PC-9 (cell line): ENCODE measurements at regions not wholly inside any gene's neighbourhood (a gene's known extent, or its start where the extent isn't known, plus 50 kb on each side); places are given as distances from the start of the nearest gene placed in this dataset.

Experiments
- BruUV-seq: library from RNA; stranded (reverse); fragments of 400-500 nt; replicated peaks from 2 replicates; lab custom pipeline; 2021; lab: Mats Ljungman, UMichigan
- CTCF ChIA-PET: fragments of 300-600 bp; sonication (Branson Sonifier 250); formaldehyde crosslinking; loops from one replicate; lab custom pipeline; 2022; ENCODE audit warnings: antibody characterized with exemption; lab: Charles Lee
- POLR2A ChIA-PET: fragments of 300-600 bp; sonication (Branson Sonifier 250); formaldehyde crosslinking; loops from one replicate; lab custom pipeline; 2022; ENCODE audit warnings: antibody characterized with exemption; ENCODE audit not compliant: unreplicated experiment; lab: Charles Lee
- DNase-seq, 2 experiments: peaks; one replicate each; pipeline versions ENCODE4 v3.0.0 to v3.0.0-alpha.2; 2015 to 2022; ENCODE audit warnings: mixed read lengths in 1 of 2
- H2AFZ ChIP-seq: fragments of 200-600 bp; sonication (generic); 2 replicates; pipeline ENCODE4 v1.8.1; 2017; ENCODE audit warnings: antibody characterized with exemption
- H3F3A ChIP-seq: fragments of 200-600 bp; sonication (generic); 2 replicates; pipeline ENCODE4 v1.8.1; 2017; ENCODE audit warnings: antibody characterized with exemption, mild to moderate bottlenecking, low read depth; ENCODE audit not compliant: insufficient read depth
- H3K27ac ChIP-seq: fragments of 200-600 bp; sonication (generic); 2 replicates; pipeline ENCODE4 v1.6.1; 2016; ENCODE audit warnings: mixed run types
- H3K27me3 ChIP-seq: fragments of 200-600 bp; sonication (generic); 2 replicates; pipeline ENCODE4 v1.6.1; 2016; ENCODE audit warnings: low read depth, mixed run types; ENCODE audit not compliant: insufficient read depth
- H3K36me3 ChIP-seq: fragments of 200-600 bp; sonication (generic); 2 replicates; pipeline ENCODE4 v1.6.1; 2016; ENCODE audit warnings: low read depth, mixed run types
- H3K4me1 ChIP-seq: fragments of 200-600 bp; sonication (generic); replicated peaks from 2 replicates; pipeline ENCODE4 v1.6.1; 2016; ENCODE audit warnings: mixed run types; ENCODE audit not compliant: insufficient read depth
- H3K4me2 ChIP-seq: fragments of 200-600 bp; sonication (generic); 2 replicates; pipeline ENCODE4 v1.6.1; 2017; ENCODE audit warnings: mixed run types
- H3K4me3 ChIP-seq: fragments of 200-600 bp; sonication (generic); 2 replicates; pipeline ENCODE4 v1.6.1; 2016; ENCODE audit warnings: mixed run types
- H3K79me2 ChIP-seq: fragments of 200-600 bp; sonication (generic); 2 replicates; pipeline ENCODE4 v1.6.1; 2017; ENCODE audit warnings: low read depth, mixed run types
- H3K9me2 ChIP-seq: fragments of 200-600 bp; sonication (generic); 2 replicates; pipeline ENCODE4 v1.8.1; 2017; ENCODE audit warnings: mild to moderate bottlenecking; ENCODE audit not compliant: insufficient read depth
- H3K9me3 ChIP-seq: fragments of 200-600 bp; sonication (generic); 2 replicates; pipeline ENCODE4 v1.8.1; 2016; ENCODE audit warnings: low read depth; ENCODE audit not compliant: insufficient read depth
- H4K20me1 ChIP-seq: fragments of 200-600 bp; sonication (generic); 2 replicates; pipeline ENCODE4 v1.8.1; 2017; ENCODE audit not compliant: insufficient read depth
- CTCF ChIP-seq: fragments of 200-600 bp; sonication (generic); conservative IDR thresholded peaks from 2 replicates; pipeline ENCODE4 v1.6.1; 2017; ENCODE audit warnings: mixed run types, antibody characterized with exemption, mild to moderate bottlenecking, moderate library complexity
- EZH2 ChIP-seq: fragments of 200-600 bp; sonication (generic); IDR thresholded peaks from 2 replicates; pipeline ENCODE4 v1.8.0; 2017; ENCODE audit warnings: antibody characterized with exemption, low read depth
- intact Hi-C: fragments of 100-400 bp; cut with micrococcal nuclease; formaldehyde crosslinking; loops from one replicate; pipeline ENCODE4 v1.10.0; 2022; ENCODE audit not compliant: unreplicated experiment

- Histone ChIP-seq H3K79me2 (no peaks in the 10 kb centered on the region), H3F3A (no peaks in the 10 kb centered on the region), H3K9me2 (no peaks in the 10 kb centered on the region), H3K4me3 (no peak overlapping the region), H3K4me2 (no peak overlapping the region), H3K4me1 (no peaks in the 10 kb centered on the region), H3K36me3 (no peaks in the 10 kb centered on the region), H4K20me1 (no peaks in the 10 kb centered on the region), H2AFZ (peak overlapping the region; percentile 26; the same call in 1 of the 2 replicates), H3K27me3 (no peaks in the 10 kb centered on the region), H3K9me3 (no peaks in the 10 kb centered on the region), H3K27ac (no peak overlapping the region)
- TF ChIP-seq EZH2, result no peak
- TF ChIP-seq CTCF, result no peak
- POLR2A ChIA-PET, result interaction anchor here (0.7 kb wide), 1 partner anchor 47 kb away, joined by 7 read pairs; no protein-coding TSS in a partner anchor
- CTCF ChIA-PET, result no interaction called here
- intact Hi-C loops, result no loop called here
- DNase-seq, result no peak
- BruUV-seq, result no TSS peak
These were observed 198.3 kb upstream of the RNPC3 start for GRCh38 chr1:103327054-103327719.

DNA sequence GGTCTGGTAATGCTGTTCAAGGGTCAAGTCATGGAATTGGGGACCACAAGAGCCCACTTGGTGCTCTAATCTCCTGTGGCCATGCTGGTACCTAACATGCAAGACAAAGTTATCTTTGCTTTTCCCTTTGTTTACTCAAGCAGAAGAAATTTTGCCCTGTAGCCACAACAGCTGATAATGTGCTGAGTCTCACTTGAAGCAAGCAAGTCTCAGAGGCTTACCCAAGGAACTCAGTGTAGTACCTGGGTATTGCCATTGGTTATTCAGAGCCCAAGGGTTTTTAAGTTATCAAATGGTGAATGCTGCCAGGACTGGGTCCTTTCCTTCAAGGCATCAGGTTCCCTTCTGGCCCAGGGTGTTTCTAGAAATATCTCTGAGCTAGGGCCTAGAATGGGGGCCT, 198.9 kb upstream of the RNPC3 start:
- no TSS peak for BruUV-seq
- intact Hi-C loops, result no loop called here
- TF ChIP-seq EZH2, result no peak
- TF ChIP-seq CTCF, result no peak
- H3F3A ChIP-seq, result no peaks in the 10 kb centered on the region
- no peaks in the 10 kb centered on the region for H3K9me2 ChIP-seq
- CTCF ChIA-PET, result no interaction called here
- no peak overlapping the region for H3K4me3 ChIP-seq
- no peaks in the 10 kb centered on the region for H3K4me1 ChIP-seq
- POLR2A ChIA-PET, result no interaction called here
- no peaks in the 10 kb centered on the region for H4K20me1 ChIP-seq
- H3K9me3 ChIP-seq, result no peaks in the 10 kb centered on the region
- no peaks in the 10 kb centered on the region for H3K36me3 ChIP-seq
- DNase-seq, result no peak
- no peaks in the 10 kb centered on the region for H3K27me3 ChIP-seq
- no peaks in the 10 kb centered on the region for H3K79me2 ChIP-seq
- no peak overlapping the region for H3K27ac ChIP-seq
- H3K4me2 ChIP-seq, result no peak overlapping the region
- H2AFZ ChIP-seq, result no peak overlapping the region

GRCh38 chr1:103309786-103310185, 201.5 kb upstream of the COL11A1 start:
- no peak for TF ChIP-seq EZH2
- no peak for TF ChIP-seq CTCF
- H3K4me1 ChIP-seq, result no peaks in the 10 kb centered on the region

More at GRCh38 chr1:103309786-103310185, 201.5 kb upstream of the COL11A1 start:
- intact Hi-C loops, result no loop called here
- no peak overlapping the region for H3K4me2 ChIP-seq
- CTCF ChIA-PET, result no interaction called here
- H2AFZ ChIP-seq, result no peak overlapping the region
- no peak overlapping the region for H3K27ac ChIP-seq
- POLR2A ChIA-PET, result no interaction called here
- no peak overlapping the region for H3K4me3 ChIP-seq
- H3K9me2 ChIP-seq, result no peaks in the 10 kb centered on the region; the same call in 1 of the 2 replicates
- no peaks in the 10 kb centered on the region for H3K79me2 ChIP-seq
- no peaks in the 10 kb centered on the region for H3F3A ChIP-seq
- H3K36me3 ChIP-seq, result no peaks in the 10 kb centered on the region
- no peaks in the 10 kb centered on the region for H3K9me3 ChIP-seq
- no TSS peak for BruUV-seq
- DNase-seq, result no peak
- H3K27me3 ChIP-seq, result no peaks in the 10 kb centered on the region
- no peaks in the 10 kb centered on the region for H4K20me1 ChIP-seq
